NB4 (cell line): ENCODE measurements at regions not wholly inside any gene's neighbourhood (a gene's known extent, or its start where the extent isn't known, plus 50 kb on each side); places are given as distances from the start of the nearest gene placed in this dataset.

Experiments used
- CTCF ChIP-seq: IDR thresholded peaks from one replicate; pipeline ENCODE4 v1.5.1; 2012; ENCODE audit warnings: low read depth, low read length
- MYC ChIP-seq: IDR thresholded peaks from 2 replicates; pipeline ENCODE4 v1.6.1; 2011; ENCODE audit warnings: low read depth, low read length
- POLR2A ChIP-seq: IDR thresholded peaks from 2 replicates; pipeline ENCODE4 v1.6.1; 2011; ENCODE audit warnings: mild to moderate bottlenecking; ENCODE audit not compliant: insufficient read length; ENCODE audit errors: extremely low read depth

- TF ChIP-seq CTCF (no peak), POLR2A (no peak), MYC (no peak)
Measured at GRCh38 chr2:145591109-145591809, 1071.3 kb upstream of the ZEB2 start.
